K562 (cell line): ENCODE measurements at regions not wholly inside any gene's neighbourhood (a gene's known extent, or its start where the extent isn't known, plus 50 kb on each side); places are given as distances from the start of the nearest gene placed in this dataset.

Experiments
- ATAC-seq: fragments of 200-7000 bp; cut with Tn5 transposase; 3 replicates; pipeline ENCODE4 v1.9.1; 2020; ENCODE audit warnings: moderate library complexity
- BruUV-seq: library from RNA; stranded (reverse); fragments of 400-500 nt; replicated peaks from 2 replicates; lab custom pipeline; 2021; lab: Mats Ljungman, UMichigan
- CTCF ChIA-PET: fragments of 300-600 bp; formaldehyde crosslinking; extraction: SDS; loops from one replicate; lab custom pipeline; 2021; ENCODE audit warnings: low intra/inter-chr PET ratio; lab: Yijun Ruan, JAX
- POLR2A ChIA-PET: fragments of 300-600, 350-650 bp; sonication (Branson Sonifier 250); formaldehyde crosslinking; extraction: SDS; loops from one replicate; lab custom pipeline; 2021; ENCODE audit warnings: antibody characterized with exemption, inconsistent platforms; lab: Yijun Ruan, JAX
- DNase-seq, 4 experiments: peaks; one replicate each; pipeline versions ENCODE4 v3.0.0 to v3.0.0-alpha.2; 2011 to 2018; ENCODE audit warnings: low spot score in 3 of 4, mixed read lengths in 3 of 4; ENCODE audit errors: extremely low read depth in 1 of 4
- FAIRE-seq: peaks from 2 replicates; lab custom pipeline; 2011; peaks lifted over from hg19 to GRCh38; lab: Jason Lieb, UNC
- H2AFZ ChIP-seq: 2 replicates; pipeline ENCODE4 v1.6.0; 2011; ENCODE audit warnings: low read depth, low read length, control low read depth, inconsistent platforms
- H3K27ac ChIP-seq: fragments of 200-600 bp; 3 replicates; pipeline ENCODE4 v1.8.0; 2011; ENCODE audit warnings: low read depth, mild to moderate bottlenecking, control low read depth, inconsistent platforms, low read length, moderate library complexity, mixed read lengths; ENCODE audit errors: extremely low read depth
- H3K27me3 ChIP-seq, 2 experiments: fragments of 300-600 bp in 1 of 2; 2 replicates in 1 of 2; 3 replicates in 1 of 2; pipeline versions ENCODE4 v1.6.0 to v1.8.0; 2011; ENCODE audit warnings: inconsistent platforms in 2 of 2, low read length in 2 of 2, mild to moderate bottlenecking in 1 of 2, mixed read lengths in 1 of 2, moderate library complexity in 1 of 2; ENCODE audit not compliant: control insufficient read depth in 2 of 2, insufficient read depth in 2 of 2
- H3K36me3 ChIP-seq: fragments of 300-600 bp; 3 replicates; pipeline ENCODE4 v1.8.0; 2011; ENCODE audit warnings: mild to moderate bottlenecking, low read length, inconsistent platforms; ENCODE audit not compliant: control insufficient read depth, insufficient read depth
- H3K4me1 ChIP-seq, 2 experiments: fragments of 200-600 bp in 1 of 2; replicated peaks in 1 of 2; 2 replicates in 1 of 2; 3 replicates in 1 of 2; pipeline versions ENCODE4 v1.5.1 to v1.8.0; 2011; ENCODE audit warnings: inconsistent platforms in 2 of 2, low read length in 2 of 2, mild to moderate bottlenecking in 1 of 2, mixed read lengths in 1 of 2, moderate library complexity in 1 of 2; ENCODE audit not compliant: control insufficient read depth in 2 of 2, insufficient read depth in 2 of 2
- H3K4me2 ChIP-seq: 2 replicates; pipeline ENCODE4 v1.6.1; 2011; ENCODE audit warnings: low read length, control low read depth, inconsistent platforms, mixed read lengths; ENCODE audit not compliant: insufficient read depth
- H3K4me3 ChIP-seq: fragments of 200-600 bp; sonication (generic), shearing (Covaris generic); 2 replicates; pipeline ENCODE4 v1.5.1; 2016; ENCODE audit warnings: control low read depth, inconsistent platforms
- H3K79me2 ChIP-seq: fragments of 200-600 bp; 3 replicates; pipeline ENCODE4 v1.8.0; 2011; ENCODE audit warnings: low read length, inconsistent platforms; ENCODE audit not compliant: control insufficient read depth, insufficient read depth
- H3K9ac ChIP-seq, 2 experiments: 2 replicates each; pipeline versions ENCODE4 v1.6.0 to v1.6.1; 2011; ENCODE audit warnings: low read depth in 2 of 2, low read length in 2 of 2, control low read depth in 1 of 2, inconsistent platforms in 1 of 2, mild to moderate bottlenecking in 1 of 2, mixed read lengths in 1 of 2; ENCODE audit not compliant: insufficient read depth in 1 of 2
- H3K9me1 ChIP-seq: one replicate; pipeline ENCODE4 v1.6.0; 2011; ENCODE audit warnings: inconsistent platforms, mild to moderate bottlenecking, low read length, moderate library complexity; ENCODE audit not compliant: control insufficient read depth, insufficient read depth
- H3K9me3 ChIP-seq: replicated peaks from 2 replicates; pipeline ENCODE4 v1.5.1; 2011; ENCODE audit warnings: low read depth, low read length, inconsistent platforms; ENCODE audit not compliant: control insufficient read depth, insufficient read depth
- H4K20me1 ChIP-seq: replicated peaks from 2 replicates; pipeline ENCODE4 v1.6.1; 2011; ENCODE audit warnings: low read length, inconsistent platforms, mixed read lengths; ENCODE audit not compliant: control insufficient read depth, insufficient read depth
- BCLAF1 ChIP-seq, 2 experiments: fragments of 450-650 bp in 1 of 2; IDR thresholded peaks; 2 replicates each; pipeline ENCODE4 v1.6.1; 2011 to 2017; ENCODE audit warnings: low read depth in 2 of 2, antibody characterized with exemption in 1 of 2, borderline replicate concordance in 1 of 2, low read length in 1 of 2, mild to moderate bottlenecking in 1 of 2, mixed read lengths in 1 of 2; ENCODE audit not compliant: control insufficient read depth in 1 of 2
- HMGN3 ChIP-seq: IDR thresholded peaks from 2 replicates; pipeline ENCODE4 v1.6.1; 2011; ENCODE audit warnings: borderline replicate concordance, low read depth, mild to moderate bottlenecking, mixed read lengths, low read length; ENCODE audit not compliant: insufficient read length; ENCODE audit errors: extremely low read depth
- KLF10 ChIP-seq: fragments of 250-450 bp; sonication (Bioruptor Pico); IDR thresholded peaks from 2 replicates; pipeline ENCODE4 v1.6.1; 2021; ENCODE audit warnings: matching md5 sums
- LEF1 ChIP-seq: fragments of 450-650 bp; IDR thresholded peaks from 2 replicates; pipeline ENCODE4 v1.6.1; 2016; ENCODE audit warnings: mild to moderate bottlenecking
- POLR2AphosphoS2 ChIP-seq: IDR thresholded peaks from 2 replicates; pipeline ENCODE4 v1.6.1; 2012; ENCODE audit warnings: low read length, improper control_type of control experiment
- WGBS: fragments of 100-300 bp; shearing (Covaris generic); methylation state at CpG from one replicate; pipeline ENCODE4 v1.1.6; 2016; ENCODE audit warnings: low coverage, mixed read lengths; ENCODE audit not compliant: insufficient coverage; ENCODE audit errors: missing lambda C conversion rate; 5-methylcytosine and 5-hydroxymethylcytosine counted together
- in situ Hi-C: fragments of 300-500 bp; cut with MboI; formaldehyde crosslinking; loops from 4 replicates; pipeline ENCODE4 v1.15.0; 2018; ENCODE audit warnings: inconsistent platforms, mixed read lengths
- intact Hi-C: fragments of 100-400 bp; cut with micrococcal nuclease; formaldehyde crosslinking; loops from 2 replicates; pipeline ENCODE4 v1.14.2; 2022
- TF ChIP-seq, protein P1 (sequence below), 2 experiments: fragments of 450-650 bp in 1 of 2; sonication (generic) in 1 of 2; formaldehyde crosslinking in 1 of 2; IDR thresholded peaks; 2 replicates each; pipeline versions ENCODE4 v1.7.1 to v1.9.0; 2016 to 2022; ENCODE audit warnings: inconsistent platforms in 1 of 2, mild to moderate bottlenecking in 1 of 2, missing genetic modification reagents in 1 of 2

DNA sequence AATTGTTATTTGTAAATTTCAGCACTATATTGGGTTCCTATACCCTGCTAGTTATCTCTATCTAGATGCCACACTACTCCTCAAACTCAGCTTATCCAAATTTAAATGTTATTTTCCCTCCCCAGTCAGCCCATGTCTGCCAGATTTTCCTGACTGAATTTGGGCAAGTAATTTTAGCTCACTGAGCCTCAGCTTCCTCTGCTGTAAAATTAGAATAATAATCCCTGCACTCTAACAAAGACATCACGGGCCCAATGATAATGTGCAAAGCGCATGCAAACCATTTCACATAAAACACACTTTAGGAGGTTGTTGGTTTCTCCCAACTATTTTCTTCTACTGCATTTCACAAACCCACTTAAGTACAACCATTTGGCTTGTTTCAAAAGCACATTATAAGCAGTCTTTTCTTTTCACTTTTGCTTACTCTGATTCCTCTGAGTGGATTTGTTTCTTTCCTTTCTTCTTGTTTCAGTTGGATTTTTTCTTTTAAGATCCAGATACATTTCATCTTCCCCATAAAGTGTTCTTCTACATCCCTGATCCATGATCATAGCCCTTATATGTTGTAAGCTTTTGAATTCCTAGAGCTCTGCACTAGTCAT lies 152.8 kb upstream of the DPT start:
- WGBS = 0% methylated on average over 2 of the region's 2 CpGs
- Histone ChIP-seq H4K20me1 (no peaks in the 10 kb centered on the region), H3K4me2 (no peak overlapping the region), H3K4me3 (no peak overlapping the region), H3K4me1 (no peaks in the 10 kb centered on the region), H3K36me3 (no peaks in the 10 kb centered on the region), H3K27ac (no peak overlapping the region), H3K9me1 (no peaks in the 10 kb centered on the region), H3K9me3 (no peaks in the 10 kb centered on the region), H3K79me2 (no peaks in the 10 kb centered on the region), H2AFZ (no peak overlapping the region), H3K9ac (no peak overlapping the region), H3K27me3 (no peaks in the 10 kb centered on the region)
- intact Hi-C loops (no loop called here), in situ Hi-C loops (no loop called here)
- FAIRE-seq (no peak), DNase-seq (no peak), ATAC-seq (no peak)
- POLR2A ChIA-PET = interaction anchor here (0.8 to 1.5 kb wide), 3 partner anchors 15 to 174 kb away, joined by 3 to 7 read pairs (median 3); no protein-coding TSS in a partner anchor
- CTCF ChIA-PET = no interaction called here
- BruUV-seq = no TSS peak
- TF ChIP-seq LEF1 (no peak), HMGN3 (no peak), KLF10 (no peak), POLR2AphosphoS2 (no peak), BCLAF1 (IDR thresholded peaks at IDR 0.05; ENCODE audit: borderline replicate concordance in 1 of 2, control insufficient read depth in 1 of 2, low read depth in 2 of 2, low read length in 1 of 2) (no peak)
- TF ChIP-seq, protein P1, sequence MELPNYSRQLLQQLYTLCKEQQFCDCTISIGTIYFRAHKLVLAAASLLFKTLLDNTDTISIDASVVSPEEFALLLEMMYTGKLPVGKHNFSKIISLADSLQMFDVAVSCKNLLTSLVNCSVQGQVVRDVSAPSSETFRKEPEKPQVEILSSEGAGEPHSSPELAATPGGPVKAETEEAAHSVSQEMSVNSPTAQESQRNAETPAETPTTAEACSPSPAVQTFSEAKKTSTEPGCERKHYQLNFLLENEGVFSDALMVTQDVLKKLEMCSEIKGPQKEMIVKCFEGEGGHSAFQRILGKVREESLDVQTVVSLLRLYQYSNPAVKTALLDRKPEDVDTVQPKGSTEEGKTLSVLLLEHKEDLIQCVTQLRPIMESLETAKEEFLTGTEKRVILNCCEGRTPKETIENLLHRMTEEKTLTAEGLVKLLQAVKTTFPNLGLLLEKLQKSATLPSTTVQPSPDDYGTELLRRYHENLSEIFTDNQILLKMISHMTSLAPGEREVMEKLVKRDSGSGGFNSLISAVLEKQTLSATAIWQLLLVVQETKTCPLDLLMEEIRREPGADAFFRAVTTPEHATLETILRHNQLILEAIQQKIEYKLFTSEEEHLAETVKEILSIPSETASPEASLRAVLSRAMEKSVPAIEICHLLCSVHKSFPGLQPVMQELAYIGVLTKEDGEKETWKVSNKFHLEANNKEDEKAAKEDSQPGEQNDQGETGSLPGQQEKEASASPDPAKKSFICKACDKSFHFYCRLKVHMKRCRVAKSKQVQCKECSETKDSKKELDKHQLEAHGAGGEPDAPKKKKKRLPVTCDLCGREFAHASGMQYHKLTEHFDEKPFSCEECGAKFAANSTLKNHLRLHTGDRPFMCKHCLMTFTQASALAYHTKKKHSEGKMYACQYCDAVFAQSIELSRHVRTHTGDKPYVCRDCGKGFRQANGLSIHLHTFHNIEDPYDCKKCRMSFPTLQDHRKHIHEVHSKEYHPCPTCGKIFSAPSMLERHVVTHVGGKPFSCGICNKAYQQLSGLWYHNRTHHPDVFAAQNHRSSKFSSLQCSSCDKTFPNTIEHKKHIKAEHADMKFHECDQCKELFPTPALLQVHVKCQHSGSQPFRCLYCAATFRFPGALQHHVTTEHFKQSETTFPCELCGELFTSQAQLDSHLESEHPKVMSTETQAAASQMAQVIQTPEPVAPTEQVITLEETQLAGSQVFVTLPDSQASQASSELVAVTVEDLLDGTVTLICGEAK (IDR thresholded peaks at IDR 0.05) = no peak
- TF ChIP-seq, protein P1 (CRISPR knock-in tag; IDR thresholded peaks at IDR 0.05) = no peak
